GM23338 (cell line): ENCODE measurements at regions not wholly inside any gene's neighbourhood (a gene's known extent, or its start where the extent isn't known, plus 50 kb on each side); places are given as distances from the start of the nearest gene placed in this dataset.

ENCODE experiments used
- ATAC-seq: fragments of 200-7000 bp; cut with Tn5 transposase; 3 replicates; pipeline ENCODE4 v1.9.1; 2020
- DNase-seq: peaks from one replicate; pipeline ENCODE4 v3.0.0-alpha.2; 2015; ENCODE audit warnings: low spot score
- H2AFZ ChIP-seq: fragments of 200-600 bp; sonication (generic); 2 replicates; pipeline ENCODE4 v1.8.0; 2016; ENCODE audit warnings: antibody characterized with exemption, mild to moderate bottlenecking, moderate library complexity
- H3F3A ChIP-seq: fragments of 200-600 bp; sonication (generic); replicated peaks from 2 replicates; pipeline ENCODE4 v1.8.0; 2017; ENCODE audit warnings: antibody characterized with exemption, mixed run types, low read depth
- H3K27ac ChIP-seq: fragments of 200-600 bp; sonication (generic); 2 replicates; pipeline ENCODE4 v1.6.1; 2016; ENCODE audit warnings: low read depth
- H3K27me3 ChIP-seq: fragments of 200-600 bp; sonication (generic); 2 replicates; pipeline ENCODE4 v1.8.0; 2016; ENCODE audit warnings: mild to moderate bottlenecking, mixed run types, moderate library complexity; ENCODE audit not compliant: insufficient read depth
- H3K36me3 ChIP-seq: fragments of 200-600 bp; sonication (generic); 2 replicates; pipeline ENCODE4 v1.8.0; 2016; ENCODE audit warnings: mild to moderate bottlenecking; ENCODE audit not compliant: insufficient read depth
- H3K4me1 ChIP-seq: fragments of 200-600 bp; sonication (generic); 2 replicates; pipeline ENCODE4 v1.8.0; 2016; ENCODE audit warnings: mild to moderate bottlenecking, moderate library complexity; ENCODE audit not compliant: insufficient read depth
- H3K4me2 ChIP-seq: fragments of 200-600 bp; sonication (generic); 2 replicates; pipeline ENCODE4 v1.7.1; 2017; ENCODE audit warnings: mixed run types
- H3K4me3 ChIP-seq: fragments of 200-600 bp; sonication (generic); 2 replicates; pipeline ENCODE4 v1.6.1; 2016; ENCODE audit warnings: mixed run types
- H3K79me2 ChIP-seq: fragments of 200-600 bp; sonication (generic); replicated peaks from 2 replicates; pipeline ENCODE4 v1.8.0; 2017; ENCODE audit warnings: mild to moderate bottlenecking; ENCODE audit not compliant: insufficient read depth
- H3K9me2 ChIP-seq: fragments of 200-600 bp; sonication (generic); 2 replicates; pipeline ENCODE4 v1.8.0; 2017; ENCODE audit not compliant: insufficient read depth
- H4K20me1 ChIP-seq: fragments of 200-600 bp; sonication (generic); replicated peaks from 2 replicates; pipeline ENCODE4 v1.8.0; 2017; ENCODE audit warnings: mild to moderate bottlenecking; ENCODE audit not compliant: insufficient read depth
- H3K27ac Mint-ChIP-seq: 2 replicates; pipeline ENCODE4 v1.8.0; 2020; ENCODE audit warnings: inconsistent platforms, mild to moderate bottlenecking, moderate library complexity, mixed read lengths
- H3K27me3 Mint-ChIP-seq: 3 replicates; pipeline ENCODE4 v1.8.0; 2022; ENCODE audit warnings: low read depth, mild to moderate bottlenecking, moderate library complexity, mixed read lengths, inconsistent platforms; ENCODE audit not compliant: insufficient read depth, poor library complexity
- H3K36me3 Mint-ChIP-seq: 3 replicates; pipeline ENCODE4 v1.8.0; 2021; ENCODE audit warnings: low read depth, mild to moderate bottlenecking, inconsistent platforms, moderate library complexity, mixed read lengths
- H3K4me1 Mint-ChIP-seq: 3 replicates; pipeline ENCODE4 v1.8.0; 2020; ENCODE audit warnings: mild to moderate bottlenecking, inconsistent platforms, mixed read lengths
- H3K4me3 Mint-ChIP-seq: 3 replicates; pipeline ENCODE4 v1.8.0; 2021; ENCODE audit warnings: moderate library complexity, mild to moderate bottlenecking, inconsistent platforms, mixed read lengths
- H3K9me3 Mint-ChIP-seq: 3 replicates; pipeline ENCODE4 v1.8.0; 2020; ENCODE audit warnings: moderate library complexity, mild to moderate bottlenecking, inconsistent platforms, mixed read lengths
- CREB1 ChIP-seq: fragments of 250-450 bp; sonication (Bioruptor Pico); IDR thresholded peaks from 2 replicates; pipeline ENCODE4 v1.5.0; 2020; ENCODE audit warnings: low read depth, mild to moderate bottlenecking, moderate library complexity
- EZH2 ChIP-seq: fragments of 200-600 bp; sonication (generic); IDR thresholded peaks from one replicate; pipeline ENCODE4 v1.8.0; 2017; ENCODE audit warnings: antibody characterized with exemption, mild to moderate bottlenecking, low read depth; ENCODE audit not compliant: unreplicated experiment
- EZH2phosphoT487 ChIP-seq: fragments of 200-600 bp; sonication (generic); IDR thresholded peaks from one replicate; pipeline ENCODE4 v1.8.1; 2018; ENCODE audit warnings: antibody characterized with exemption; ENCODE audit not compliant: unreplicated experiment
- JUNB ChIP-seq: IDR thresholded peaks from one replicate; pipeline ENCODE4 v1.6.1; 2016; ENCODE audit warnings: antibody characterized with exemption; ENCODE audit not compliant: unreplicated experiment
- NANOG ChIP-seq: IDR thresholded peaks from 2 replicates; pipeline ENCODE4 v1.6.1; 2016; ENCODE audit warnings: antibody characterized with exemption, borderline replicate concordance
- ZNF114 ChIP-seq: fragments of 250-450 bp; sonication (Bioruptor Pico); IDR thresholded peaks from 2 replicates; pipeline ENCODE4 v1.5.0; 2020; ENCODE audit warnings: mild to moderate bottlenecking, moderate library complexity
- TF ChIP-seq, protein P1 (sequence below): fragments of 250-450 bp; sonication (Bioruptor Pico); IDR thresholded peaks from 2 replicates; pipeline ENCODE4 v1.5.0; 2020; ENCODE audit warnings: mild to moderate bottlenecking, moderate library complexity
- TF ChIP-seq, protein P2 (sequence below), 2 experiments: fragments of 200-600 bp in 1 of 2; sonication (generic) in 1 of 2; conservative IDR thresholded peaks; 2 replicates each; pipeline versions ENCODE4 v1.5.1 to v1.6.1; 2016 to 2017; ENCODE audit warnings: antibody characterized with exemption in 2 of 2, low read depth in 2 of 2, mild to moderate bottlenecking in 2 of 2, moderate library complexity in 1 of 2

DNA sequence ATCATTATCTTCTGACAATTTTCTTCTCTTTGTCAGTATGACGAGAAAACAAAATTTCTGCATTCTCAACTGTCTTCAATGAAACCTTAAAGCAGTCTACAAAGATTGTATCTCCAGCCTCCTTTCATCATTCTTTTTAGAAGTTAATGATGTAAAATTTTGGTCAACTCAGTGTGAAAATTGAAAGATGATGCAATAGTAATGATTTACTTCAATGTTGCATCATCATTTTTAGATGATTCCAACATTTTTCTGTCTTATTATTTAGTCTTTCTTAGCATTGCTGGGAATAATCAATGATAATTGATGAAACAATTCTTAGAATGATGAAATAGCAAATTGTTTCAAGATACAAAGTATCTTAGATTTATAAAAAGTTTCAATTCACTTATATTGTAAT lies 372.7 kb downstream of the C4orf33 start (continued):
- TF ChIP-seq, protein P1, sequence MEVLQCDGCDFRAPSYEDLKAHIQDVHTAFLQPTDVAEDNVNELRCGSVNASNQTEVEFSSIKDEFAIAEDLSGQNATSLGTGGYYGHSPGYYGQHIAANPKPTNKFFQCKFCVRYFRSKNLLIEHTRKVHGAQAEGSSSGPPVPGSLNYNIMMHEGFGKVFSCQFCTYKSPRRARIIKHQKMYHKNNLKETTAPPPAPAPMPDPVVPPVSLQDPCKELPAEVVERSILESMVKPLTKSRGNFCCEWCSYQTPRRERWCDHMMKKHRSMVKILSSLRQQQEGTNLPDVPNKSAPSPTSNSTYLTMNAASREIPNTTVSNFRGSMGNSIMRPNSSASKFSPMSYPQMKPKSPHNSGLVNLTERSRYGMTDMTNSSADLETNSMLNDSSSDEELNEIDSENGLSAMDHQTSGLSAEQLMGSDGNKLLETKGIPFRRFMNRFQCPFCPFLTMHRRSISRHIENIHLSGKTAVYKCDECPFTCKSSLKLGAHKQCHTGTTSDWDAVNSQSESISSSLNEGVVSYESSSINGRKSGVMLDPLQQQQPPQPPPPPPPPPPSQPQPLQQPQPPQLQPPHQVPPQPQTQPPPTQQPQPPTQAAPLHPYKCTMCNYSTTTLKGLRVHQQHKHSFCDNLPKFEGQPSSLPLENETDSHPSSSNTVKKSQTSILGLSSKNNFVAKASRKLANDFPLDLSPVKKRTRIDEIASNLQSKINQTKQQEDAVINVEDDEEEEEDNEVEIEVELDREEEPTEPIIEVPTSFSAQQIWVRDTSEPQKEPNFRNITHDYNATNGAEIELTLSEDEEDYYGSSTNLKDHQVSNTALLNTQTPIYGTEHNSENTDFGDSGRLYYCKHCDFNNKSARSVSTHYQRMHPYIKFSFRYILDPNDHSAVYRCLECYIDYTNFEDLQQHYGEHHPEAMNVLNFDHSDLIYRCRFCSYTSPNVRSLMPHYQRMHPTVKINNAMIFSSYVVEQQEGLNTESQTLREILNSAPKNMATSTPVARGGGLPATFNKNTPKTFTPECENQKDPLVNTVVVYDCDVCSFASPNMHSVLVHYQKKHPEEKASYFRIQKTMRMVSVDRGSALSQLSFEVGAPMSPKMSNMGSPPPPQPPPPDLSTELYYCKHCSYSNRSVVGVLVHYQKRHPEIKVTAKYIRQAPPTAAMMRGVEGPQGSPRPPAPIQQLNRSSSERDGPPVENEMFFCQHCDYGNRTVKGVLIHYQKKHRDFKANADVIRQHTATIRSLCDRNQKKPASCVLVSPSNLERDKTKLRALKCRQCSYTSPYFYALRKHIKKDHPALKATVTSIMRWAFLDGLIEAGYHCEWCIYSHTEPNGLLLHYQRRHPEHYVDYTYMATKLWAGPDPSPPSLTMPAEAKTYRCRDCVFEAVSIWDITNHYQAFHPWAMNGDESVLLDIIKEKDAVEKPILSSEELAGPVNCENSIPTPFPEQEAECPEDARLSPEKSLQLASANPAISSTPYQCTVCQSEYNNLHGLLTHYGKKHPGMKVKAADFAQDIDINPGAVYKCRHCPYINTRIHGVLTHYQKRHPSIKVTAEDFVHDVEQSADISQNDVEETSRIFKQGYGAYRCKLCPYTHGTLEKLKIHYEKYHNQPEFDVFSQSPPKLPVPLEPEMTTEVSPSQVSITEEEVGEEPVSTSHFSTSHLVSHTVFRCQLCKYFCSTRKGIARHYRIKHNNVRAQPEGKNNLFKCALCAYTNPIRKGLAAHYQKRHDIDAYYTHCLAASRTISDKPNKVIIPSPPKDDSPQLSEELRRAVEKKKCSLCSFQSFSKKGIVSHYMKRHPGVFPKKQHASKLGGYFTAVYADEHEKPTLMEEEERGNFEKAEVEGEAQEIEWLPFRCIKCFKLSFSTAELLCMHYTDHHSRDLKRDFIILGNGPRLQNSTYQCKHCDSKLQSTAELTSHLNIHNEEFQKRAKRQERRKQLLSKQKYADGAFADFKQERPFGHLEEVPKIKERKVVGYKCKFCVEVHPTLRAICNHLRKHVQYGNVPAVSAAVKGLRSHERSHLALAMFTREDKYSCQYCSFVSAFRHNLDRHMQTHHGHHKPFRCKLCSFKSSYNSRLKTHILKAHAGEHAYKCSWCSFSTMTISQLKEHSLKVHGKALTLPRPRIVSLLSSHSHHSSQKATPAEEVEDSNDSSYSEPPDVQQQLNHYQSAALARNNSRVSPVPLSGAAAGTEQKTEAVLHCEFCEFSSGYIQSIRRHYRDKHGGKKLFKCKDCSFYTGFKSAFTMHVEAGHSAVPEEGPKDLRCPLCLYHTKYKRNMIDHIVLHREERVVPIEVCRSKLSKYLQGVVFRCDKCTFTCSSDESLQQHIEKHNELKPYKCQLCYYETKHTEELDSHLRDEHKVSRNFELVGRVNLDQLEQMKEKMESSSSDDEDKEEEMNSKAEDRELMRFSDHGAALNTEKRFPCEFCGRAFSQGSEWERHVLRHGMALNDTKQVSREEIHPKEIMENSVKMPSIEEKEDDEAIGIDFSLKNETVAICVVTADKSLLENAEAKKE (CRISPR knock-in tag) = no peak
- TF ChIP-seq ZNF114 (CRISPR knock-in tag) (no peak), EZH2phosphoT487 (no peak), CREB1 (CRISPR knock-in tag) (no peak), EZH2 (no peak)

DNA sequence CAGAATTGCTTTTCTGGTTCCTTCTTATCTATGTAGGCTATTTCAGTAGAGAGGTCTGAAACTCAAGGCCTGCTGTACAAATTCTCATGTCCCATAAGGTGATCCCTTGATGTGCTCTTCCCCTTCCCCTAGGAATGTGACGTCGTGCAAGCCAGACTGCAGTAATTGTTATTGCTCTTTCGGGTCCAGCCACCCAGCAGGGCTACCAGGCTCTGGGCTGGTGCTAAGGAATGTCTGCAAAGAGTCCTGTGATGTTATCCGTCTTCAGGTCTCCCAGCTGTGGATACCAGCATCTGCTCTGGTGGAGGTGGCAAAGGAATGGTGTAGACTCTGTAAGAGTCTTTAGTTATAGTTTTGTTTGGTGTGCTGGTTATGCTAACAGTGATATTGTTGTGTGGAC lies 378.7 kb downstream of the C4orf33 start:
- Mint-ChIP-seq H3K9me3 (peaks cover 6% of the 10 kb centered on the region; the same call in 2 of the 3 replicates), H3K4me1 (no peaks in the 10 kb centered on the region), H3K4me3 (no peak overlapping the region), H3K27me3 (peaks cover 4% of the 10 kb centered on the region), H3K27ac (no peak overlapping the region), H3K36me3 (no peaks in the 10 kb centered on the region)
- no peak for ATAC-seq
- H3K27ac ChIP-seq = no peak overlapping the region
- no peaks in the 10 kb centered on the region for H3K79me2 ChIP-seq
- no peak overlapping the region for H3K4me3 ChIP-seq
- H3K27me3 ChIP-seq = no peaks in the 10 kb centered on the region
- H3K9me2 ChIP-seq = peaks cover 5% of the 10 kb centered on the region; the same call in 1 of the 2 replicates
- H3K4me2 ChIP-seq = no peak overlapping the region
- no peaks in the 10 kb centered on the region for H3K36me3 ChIP-seq
- H4K20me1 ChIP-seq = no peaks in the 10 kb centered on the region
- no peak overlapping the region for H2AFZ ChIP-seq
- H3F3A ChIP-seq = no peaks in the 10 kb centered on the region
- DNase-seq = peak; percentile 6
- H3K4me1 ChIP-seq = no peaks in the 10 kb centered on the region
- TF ChIP-seq CREB1 (CRISPR knock-in tag) (no peak), EZH2phosphoT487 (no peak), JUNB (no peak), NANOG (no peak), ZNF114 (CRISPR knock-in tag) (no peak)
- TF ChIP-seq, protein P1 (CRISPR knock-in tag) = no peak
- TF ChIP-seq, protein P2, sequence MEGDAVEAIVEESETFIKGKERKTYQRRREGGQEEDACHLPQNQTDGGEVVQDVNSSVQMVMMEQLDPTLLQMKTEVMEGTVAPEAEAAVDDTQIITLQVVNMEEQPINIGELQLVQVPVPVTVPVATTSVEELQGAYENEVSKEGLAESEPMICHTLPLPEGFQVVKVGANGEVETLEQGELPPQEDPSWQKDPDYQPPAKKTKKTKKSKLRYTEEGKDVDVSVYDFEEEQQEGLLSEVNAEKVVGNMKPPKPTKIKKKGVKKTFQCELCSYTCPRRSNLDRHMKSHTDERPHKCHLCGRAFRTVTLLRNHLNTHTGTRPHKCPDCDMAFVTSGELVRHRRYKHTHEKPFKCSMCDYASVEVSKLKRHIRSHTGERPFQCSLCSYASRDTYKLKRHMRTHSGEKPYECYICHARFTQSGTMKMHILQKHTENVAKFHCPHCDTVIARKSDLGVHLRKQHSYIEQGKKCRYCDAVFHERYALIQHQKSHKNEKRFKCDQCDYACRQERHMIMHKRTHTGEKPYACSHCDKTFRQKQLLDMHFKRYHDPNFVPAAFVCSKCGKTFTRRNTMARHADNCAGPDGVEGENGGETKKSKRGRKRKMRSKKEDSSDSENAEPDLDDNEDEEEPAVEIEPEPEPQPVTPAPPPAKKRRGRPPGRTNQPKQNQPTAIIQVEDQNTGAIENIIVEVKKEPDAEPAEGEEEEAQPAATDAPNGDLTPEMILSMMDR (conservative IDR thresholded peaks at IDR 0.05; ENCODE audit: low read depth in 2 of 2) = no peak
